Lower lobe of right lung (tissue), 2 donors: ENCODE measurements at regions not wholly inside any gene's neighbourhood (a gene's known extent, or its start where the extent isn't known, plus 50 kb on each side); places are given as distances from the start of the nearest gene placed in this dataset.

Experiments used
- ATAC-seq, 2 donors: fragments of 200-7000 bp; cut with Tn5 transposase; one replicate each; pipeline ENCODE4 v1.9.1; 2020 to 2022; ENCODE audit warnings: mild to moderate bottlenecking in 2 of 2, moderate library complexity in 2 of 2
- DNase-seq: peaks from one replicate; pipeline ENCODE4 v3.0.0-alpha.2; 2020
- H3K27ac ChIP-seq: fragments of 200-600 bp; one replicate; pipeline ENCODE4 v1.8.0; 2022
- H3K27me3 ChIP-seq: fragments of 200-600 bp; one replicate; pipeline ENCODE4 v1.8.0; 2022; ENCODE audit warnings: low read depth
- H3K36me3 ChIP-seq: fragments of 200-600 bp; one replicate; pipeline ENCODE4 v1.8.0; 2022; ENCODE audit warnings: mild to moderate bottlenecking
- H3K4me1 ChIP-seq: fragments of 200-600 bp; one replicate; pipeline ENCODE4 v1.8.0; 2022
- H3K4me3 ChIP-seq: fragments of 200-600 bp; one replicate; pipeline ENCODE4 v1.8.0; 2022; ENCODE audit warnings: mild to moderate bottlenecking
- H3K9me3 ChIP-seq: fragments of 200-600 bp; one replicate; pipeline ENCODE4 v1.8.0; 2022
- intact Hi-C: fragments of 100-400 bp; cut with DNase I; formaldehyde crosslinking; loops from one replicate; pipeline ENCODE4 v1.11.0; 2022
- TF ChIP-seq, protein P1 (sequence below): fragments of 200-600 bp; IDR thresholded peaks from one replicate; pipeline ENCODE4 v1.8.0; 2022; ENCODE audit warnings: antibody characterized with exemption, mild to moderate bottlenecking
- donor health status: DM: no; HTN: yes; CAD: no; lungs with severe emphysema.

DNA sequence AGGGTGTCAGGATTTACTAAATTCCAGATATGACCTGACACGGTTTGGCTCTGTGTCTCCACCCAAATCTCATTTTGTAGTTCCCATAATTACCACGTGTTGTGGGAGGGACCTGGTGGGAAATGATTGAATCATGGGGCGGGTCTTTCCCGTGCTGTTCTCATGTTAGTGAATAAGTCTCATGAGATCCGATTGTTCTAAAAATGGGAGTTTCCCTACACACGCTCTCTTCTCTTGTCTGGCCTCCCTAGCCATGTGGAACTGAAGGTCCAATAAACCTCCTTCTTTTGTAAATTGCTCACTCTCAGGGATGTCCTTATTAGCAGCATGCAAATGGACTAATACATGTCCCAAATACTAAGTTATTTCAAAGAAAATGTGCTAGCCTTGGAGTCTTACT, 121.1 kb downstream of the CENPW start:
- no peaks in the 10 kb centered on the region for H3K27me3 ChIP-seq
- H3K9me3 ChIP-seq, result no peaks in the 10 kb centered on the region
- no peak for ATAC-seq
- no peak overlapping the region for H3K27ac ChIP-seq
- no peaks in the 10 kb centered on the region for H3K36me3 ChIP-seq
- no peak overlapping the region for H3K4me3 ChIP-seq
- intact Hi-C loops, result no loop called here
- TF ChIP-seq, protein P1, sequence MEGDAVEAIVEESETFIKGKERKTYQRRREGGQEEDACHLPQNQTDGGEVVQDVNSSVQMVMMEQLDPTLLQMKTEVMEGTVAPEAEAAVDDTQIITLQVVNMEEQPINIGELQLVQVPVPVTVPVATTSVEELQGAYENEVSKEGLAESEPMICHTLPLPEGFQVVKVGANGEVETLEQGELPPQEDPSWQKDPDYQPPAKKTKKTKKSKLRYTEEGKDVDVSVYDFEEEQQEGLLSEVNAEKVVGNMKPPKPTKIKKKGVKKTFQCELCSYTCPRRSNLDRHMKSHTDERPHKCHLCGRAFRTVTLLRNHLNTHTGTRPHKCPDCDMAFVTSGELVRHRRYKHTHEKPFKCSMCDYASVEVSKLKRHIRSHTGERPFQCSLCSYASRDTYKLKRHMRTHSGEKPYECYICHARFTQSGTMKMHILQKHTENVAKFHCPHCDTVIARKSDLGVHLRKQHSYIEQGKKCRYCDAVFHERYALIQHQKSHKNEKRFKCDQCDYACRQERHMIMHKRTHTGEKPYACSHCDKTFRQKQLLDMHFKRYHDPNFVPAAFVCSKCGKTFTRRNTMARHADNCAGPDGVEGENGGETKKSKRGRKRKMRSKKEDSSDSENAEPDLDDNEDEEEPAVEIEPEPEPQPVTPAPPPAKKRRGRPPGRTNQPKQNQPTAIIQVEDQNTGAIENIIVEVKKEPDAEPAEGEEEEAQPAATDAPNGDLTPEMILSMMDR, result no peak
- no peaks in the 10 kb centered on the region for H3K4me1 ChIP-seq
- no peak for DNase-seq

DNA sequence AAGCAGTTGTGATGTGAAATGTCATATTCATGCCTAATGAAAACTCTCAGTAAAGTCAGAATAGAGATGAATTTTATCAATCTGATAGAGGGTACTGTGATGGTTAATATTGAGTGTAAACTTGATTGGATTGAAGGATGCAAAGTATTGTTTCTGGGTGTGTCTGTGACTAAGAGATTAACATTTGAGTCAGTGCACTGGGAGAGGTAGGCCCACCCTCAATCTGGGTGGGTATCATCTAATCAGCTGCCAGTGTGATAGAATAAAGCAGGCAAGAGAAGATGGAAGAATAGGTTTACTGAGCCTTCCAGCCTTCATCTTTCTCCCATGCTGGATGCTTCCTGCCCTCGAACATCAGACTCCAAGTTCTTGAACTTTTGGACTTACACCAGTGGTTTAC, 124.3 kb downstream of the CENPW start:
- TF ChIP-seq, protein P1, result no peak

DNA sequence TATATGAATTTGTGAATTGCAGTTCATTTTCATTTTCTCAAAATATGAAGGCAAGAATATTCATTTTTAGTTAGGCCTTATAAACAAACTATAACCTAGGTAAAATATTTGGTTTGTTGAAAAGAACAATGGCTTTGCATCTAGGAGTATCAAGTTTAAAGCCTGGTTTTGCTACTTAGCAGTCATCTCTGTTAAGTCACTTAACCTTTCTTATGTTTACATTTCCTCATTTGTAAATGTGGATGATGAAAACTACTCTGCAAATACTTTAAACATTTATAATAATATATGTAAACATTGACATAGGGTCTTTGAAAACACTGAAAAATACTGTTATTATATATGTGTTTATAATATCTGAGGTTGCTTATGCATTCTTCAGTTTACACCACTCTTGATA, 135.5 kb downstream of the CENPW start:
- ATAC-seq (no peak), DNase-seq (no peak)
- Histone ChIP-seq H3K27ac (no peak overlapping the region), H3K9me3 (no peaks in the 10 kb centered on the region), H3K4me1 (no peaks in the 10 kb centered on the region), H3K36me3 (no peaks in the 10 kb centered on the region), H3K4me3 (no peak overlapping the region), H3K27me3 (no peaks in the 10 kb centered on the region)
- intact Hi-C loops, result no loop called here
- TF ChIP-seq, protein P1, result no peak

More for the DNA sequence above, 124.3 kb downstream of the CENPW start:
- Histone ChIP-seq H3K36me3 (no peaks in the 10 kb centered on the region), H3K27ac (no peak overlapping the region), H3K4me3 (no peak overlapping the region), H3K27me3 (no peaks in the 10 kb centered on the region), H3K9me3 (no peaks in the 10 kb centered on the region), H3K4me1 (no peaks in the 10 kb centered on the region)
- ATAC-seq (no peak), DNase-seq (no peak)
- intact Hi-C loops, result no loop called here

GRCh38 chr6:126477678-126478077, 137.8 kb downstream of the CENPW start:
- Histone ChIP-seq H3K27me3 (no peaks in the 10 kb centered on the region), H3K9me3 (no peaks in the 10 kb centered on the region), H3K4me1 (no peaks in the 10 kb centered on the region), H3K27ac (no peak overlapping the region), H3K4me3 (no peak overlapping the region), H3K36me3 (no peaks in the 10 kb centered on the region)
- TF ChIP-seq, protein P1, result no peak
- no peak for ATAC-seq
- intact Hi-C loops, result no loop called here
- DNase-seq, result no peak

DNA sequence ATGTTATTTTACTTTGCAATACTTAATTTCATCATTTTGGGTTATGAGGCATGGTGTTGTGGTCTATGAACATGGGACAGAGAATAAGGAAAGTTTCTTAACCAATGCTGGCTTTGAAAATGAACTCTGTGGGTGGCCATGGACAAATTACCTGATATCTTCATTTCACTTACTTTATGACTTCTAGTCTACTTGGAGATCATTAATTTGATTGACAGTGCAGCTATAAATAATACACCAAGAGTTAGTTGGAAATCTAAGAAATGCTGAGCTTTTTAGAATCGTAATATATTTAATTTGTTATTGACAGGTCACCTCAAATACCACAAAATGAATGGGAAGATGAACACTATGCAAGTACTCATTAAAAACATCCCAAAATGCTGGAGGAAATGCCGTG, 140.4 kb downstream of the CENPW start:
- DNase-seq (no peak), ATAC-seq (no peak)
- Histone ChIP-seq H3K27me3 (no peaks in the 10 kb centered on the region), H3K36me3 (no peaks in the 10 kb centered on the region), H3K4me1 (no peaks in the 10 kb centered on the region), H3K9me3 (no peaks in the 10 kb centered on the region), H3K4me3 (no peak overlapping the region), H3K27ac (no peak overlapping the region)
- intact Hi-C loops, result no loop called here
- TF ChIP-seq, protein P1, result no peak

- Histone ChIP-seq H3K36me3 (no peaks in the 10 kb centered on the region), H3K9me3 (no peaks in the 10 kb centered on the region), H3K27me3 (no peaks in the 10 kb centered on the region), H3K4me1 (no peaks in the 10 kb centered on the region), H3K4me3 (no peak overlapping the region), H3K27ac (no peak overlapping the region)
- TF ChIP-seq, protein P1, result no peak
- DNase-seq (no peak), ATAC-seq (no peak)
- intact Hi-C loops, result no loop called here
Measured at GRCh38 chr6:126481319-126481718, 141.4 kb downstream of the CENPW start.
